Trophoblast cell (in vitro differentiated cells and primary cell): ENCODE measurements at regions not wholly inside any gene's neighbourhood (a gene's known extent, or its start where the extent isn't known, plus 50 kb on each side); places are given as distances from the start of the nearest gene placed in this dataset.

ENCODE experiments used
- DNase-seq, 2 donors: peaks; one replicate each; pipeline ENCODE4 v3.0.0-alpha.2; 2016
- H2AFZ ChIP-seq: 2 replicates; pipeline ENCODE4 v1.6.1; 2013; ENCODE audit warnings: low read length, moderate library complexity, mild to moderate bottlenecking; ENCODE audit not compliant: insufficient read depth, poor library complexity
- H2AK5ac ChIP-seq: 2 replicates; pipeline ENCODE4 v1.6.1; 2013; ENCODE audit warnings: mild to moderate bottlenecking, low read length
- H2BK120ac ChIP-seq: 2 replicates; pipeline ENCODE4 v1.6.1; 2013; ENCODE audit warnings: low read length, mild to moderate bottlenecking, moderate library complexity; ENCODE audit not compliant: insufficient read depth, poor library complexity
- H2BK12ac ChIP-seq: 2 replicates; pipeline ENCODE4 v1.6.1; 2013; ENCODE audit warnings: mild to moderate bottlenecking, low read length, moderate library complexity
- H2BK5ac ChIP-seq: 2 replicates; pipeline ENCODE4 v1.6.1; 2013; ENCODE audit warnings: low read length, low read depth, moderate library complexity, mild to moderate bottlenecking; ENCODE audit not compliant: poor library complexity
- H3K14ac ChIP-seq: 2 replicates; pipeline ENCODE4 v1.6.1; 2013; ENCODE audit warnings: mild to moderate bottlenecking, low read length
- H3K18ac ChIP-seq: 2 replicates; pipeline ENCODE4 v1.6.1; 2013; ENCODE audit warnings: mild to moderate bottlenecking, low read length
- H3K23ac ChIP-seq: 2 replicates; pipeline ENCODE4 v1.6.1; 2013; ENCODE audit warnings: low read length
- H3K27ac ChIP-seq: 2 replicates; pipeline ENCODE4 v1.5.1; 2013; ENCODE audit warnings: low read depth, mild to moderate bottlenecking, inconsistent platforms, low read length, moderate library complexity
- H3K27me3 ChIP-seq: 2 replicates; pipeline ENCODE4 v1.6.1; 2013; ENCODE audit warnings: inconsistent platforms, mild to moderate bottlenecking, low read length, moderate library complexity; ENCODE audit not compliant: insufficient read depth
- H3K36me3 ChIP-seq, 2 experiments: 1 replicate in 1 of 2; 2 replicates in 1 of 2; pipeline ENCODE4 v1.6.1; 2013; ENCODE audit warnings: low read length in 2 of 2, mild to moderate bottlenecking in 2 of 2, moderate library complexity in 1 of 2; ENCODE audit not compliant: insufficient read depth in 2 of 2, control insufficient read depth in 1 of 2
- H3K4ac ChIP-seq: 2 replicates; pipeline ENCODE4 v1.6.1; 2013; ENCODE audit warnings: low read depth, mild to moderate bottlenecking, low read length, moderate library complexity
- H3K4me1 ChIP-seq, 2 experiments: 1 replicate in 1 of 2; 2 replicates in 1 of 2; pipeline ENCODE4 v1.6.1; 2013; ENCODE audit warnings: low read length in 2 of 2, mild to moderate bottlenecking in 2 of 2, moderate library complexity in 1 of 2; ENCODE audit not compliant: insufficient read depth in 2 of 2, control insufficient read depth in 1 of 2
- H3K4me2 ChIP-seq: 2 replicates; pipeline ENCODE4 v1.6.1; 2013; ENCODE audit warnings: inconsistent platforms, mild to moderate bottlenecking, low read length, moderate library complexity
- H3K4me3 ChIP-seq: 2 replicates; pipeline ENCODE4 v1.5.1; 2013; ENCODE audit warnings: mild to moderate bottlenecking, low read depth, low read length, inconsistent platforms
- H3K79me1 ChIP-seq: one replicate; pipeline ENCODE4 v1.6.1; 2013; ENCODE audit warnings: low read length
- H3K79me2 ChIP-seq: 2 replicates; pipeline ENCODE4 v1.6.1; 2013; ENCODE audit warnings: low read length, mild to moderate bottlenecking; ENCODE audit not compliant: control insufficient read depth, insufficient read depth, poor library complexity
- H3K9ac ChIP-seq: 2 replicates; pipeline ENCODE4 v1.6.1; 2013; ENCODE audit warnings: mild to moderate bottlenecking, low read length
- H3K9me3 ChIP-seq: 2 replicates; pipeline ENCODE4 v1.6.1; 2013; ENCODE audit warnings: low read depth, mild to moderate bottlenecking, control low read depth, inconsistent platforms, low read length; ENCODE audit not compliant: insufficient read depth
- H4K12ac ChIP-seq: 2 replicates; pipeline ENCODE4 v1.6.1; 2013; ENCODE audit warnings: low read depth, mild to moderate bottlenecking, low read length, moderate library complexity
- H4K8ac ChIP-seq: 2 replicates; pipeline ENCODE4 v1.6.1; 2013; ENCODE audit warnings: low read depth, mild to moderate bottlenecking, low read length, moderate library complexity
- H4K91ac ChIP-seq: one replicate; pipeline ENCODE4 v1.6.1; 2013; ENCODE audit warnings: low read depth, mild to moderate bottlenecking, low read length, moderate library complexity
- WGBS: extraction: QIAGEN DNeasy Blood & Tissue Kit; methylation state at CpG from one replicate; pipeline ENCODE4 v1.1.7; 2013; ENCODE audit warnings: missing lambda C conversion rate; ENCODE audit not compliant: insufficient read length, insufficient coverage; ENCODE audit errors: extremely low coverage; 5-methylcytosine and 5-hydroxymethylcytosine counted together

DNA sequence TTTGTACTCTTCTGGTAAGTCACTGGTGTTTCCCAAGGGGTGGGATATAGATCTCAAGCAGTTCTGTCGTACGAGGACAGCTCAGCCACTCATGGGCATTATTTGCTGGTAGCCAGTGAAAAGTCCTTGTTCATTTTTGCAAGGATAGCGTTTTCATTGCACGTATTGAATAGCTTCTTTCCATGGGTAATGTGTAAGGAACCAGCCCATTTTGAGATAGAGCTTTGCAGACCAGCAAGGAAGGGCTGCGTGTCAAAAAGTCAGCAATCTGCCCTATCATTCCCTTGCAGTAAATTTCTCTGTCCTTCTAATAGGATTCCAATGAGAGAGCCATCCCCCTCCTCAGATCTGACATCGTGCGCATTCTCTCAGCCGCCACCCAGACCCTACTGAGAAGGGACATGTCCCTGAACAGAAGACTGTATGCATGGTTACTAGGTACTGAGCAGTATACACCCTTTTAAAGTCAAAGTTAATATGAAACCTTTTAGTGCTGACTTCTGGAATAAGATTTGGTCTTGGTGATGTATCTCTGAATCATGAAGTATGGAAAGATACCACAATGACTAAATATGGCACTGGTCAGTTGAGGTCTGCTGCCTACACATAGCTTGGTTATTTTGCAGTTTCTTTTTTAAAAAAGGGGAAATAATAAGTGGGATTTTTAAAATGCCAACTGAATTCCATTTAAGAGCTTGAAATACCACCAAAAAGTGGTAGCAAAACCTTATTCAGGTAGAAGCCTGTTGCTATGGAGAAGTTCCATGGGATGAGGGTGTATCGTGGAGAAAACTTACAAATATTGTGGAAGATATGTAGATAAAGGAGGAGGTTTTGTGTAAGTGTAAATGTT is 55.3 kb downstream of the DOP1B start:
- H4K12ac ChIP-seq: no peak overlapping the region
- peak overlapping the region; percentile 60 for H4K91ac ChIP-seq
- H2AK5ac ChIP-seq: no peak overlapping the region
- no peak overlapping the region for H3K27ac ChIP-seq
- H4K8ac ChIP-seq: peak overlapping the region; percentile 7
- no peak overlapping the region for H3K9ac ChIP-seq
- peaks cover 2% of the 10 kb centered on the region for H3K79me2 ChIP-seq
- peaks cover 28% of the 10 kb centered on the region for H3K79me1 ChIP-seq
- DNase-seq: peak; percentile 78 to 96
- H2BK12ac ChIP-seq: peak overlapping the region; percentile 18
- H3K9me3 ChIP-seq: no peaks in the 10 kb centered on the region
- H3K23ac ChIP-seq: no peak overlapping the region
- peaks cover 21 to 24% of the 10 kb centered on the region in 2 experiments for H3K36me3 ChIP-seq
- no peak overlapping the region for H2BK120ac ChIP-seq
- H2BK5ac ChIP-seq: no peak overlapping the region
- no peaks in the 10 kb centered on the region for H3K27me3 ChIP-seq
- peak overlapping the region; percentile 46 for H3K18ac ChIP-seq
- WGBS: 100% methylated on average over 1 of the region's 9 CpGs
- no peak overlapping the region for H2AFZ ChIP-seq
- peaks cover 27 to 33% of the 10 kb centered on the region in 2 experiments for H3K4me1 ChIP-seq
- H3K4ac ChIP-seq: no peak overlapping the region
- no peak overlapping the region for H3K4me2 ChIP-seq
- no peak overlapping the region for H3K14ac ChIP-seq
- no peak overlapping the region for H3K4me3 ChIP-seq

DNA sequence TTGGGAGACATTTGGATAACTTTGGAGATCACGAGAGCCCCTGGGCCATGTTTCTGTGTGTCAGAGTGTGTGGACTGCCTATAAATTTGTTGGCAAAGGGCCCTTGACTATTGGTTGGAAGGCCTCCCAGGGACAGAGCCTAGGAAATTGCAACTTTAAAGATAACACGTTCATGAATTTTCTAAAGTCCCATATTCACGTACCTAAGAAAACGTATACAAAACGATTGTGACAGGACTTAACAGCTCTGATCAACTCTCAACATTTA is 55.8 kb downstream of the DOP1B start:
- Histone ChIP-seq H3K18ac (no peak overlapping the region), H3K23ac (no peak overlapping the region), H2BK120ac (no peak overlapping the region), H3K36me3 (peaks cover 23 to 26% of the 10 kb centered on the region in 2 experiments), H3K4me1 (peaks cover 27 to 34% of the 10 kb centered on the region in 2 experiments), H3K9me3 (no peaks in the 10 kb centered on the region), H2AK5ac (no peak overlapping the region), H3K4me2 (no peak overlapping the region), H4K8ac (no peak overlapping the region), H3K4me3 (no peak overlapping the region), H2BK12ac (no peak overlapping the region), H4K12ac (no peak overlapping the region), H3K27ac (no peak overlapping the region), H3K4ac (no peak overlapping the region), H3K9ac (no peak overlapping the region), H4K91ac (no peak overlapping the region), H3K79me1 (peaks cover 28% of the 10 kb centered on the region), H3K14ac (no peak overlapping the region), H2AFZ (no peak overlapping the region), H3K27me3 (no peaks in the 10 kb centered on the region), H2BK5ac (no peak overlapping the region), H3K79me2 (peaks cover 2% of the 10 kb centered on the region)
- WGBS: no CpG with 5 or more reads among the region's 5 CpGs
- no peak for DNase-seq

DNA sequence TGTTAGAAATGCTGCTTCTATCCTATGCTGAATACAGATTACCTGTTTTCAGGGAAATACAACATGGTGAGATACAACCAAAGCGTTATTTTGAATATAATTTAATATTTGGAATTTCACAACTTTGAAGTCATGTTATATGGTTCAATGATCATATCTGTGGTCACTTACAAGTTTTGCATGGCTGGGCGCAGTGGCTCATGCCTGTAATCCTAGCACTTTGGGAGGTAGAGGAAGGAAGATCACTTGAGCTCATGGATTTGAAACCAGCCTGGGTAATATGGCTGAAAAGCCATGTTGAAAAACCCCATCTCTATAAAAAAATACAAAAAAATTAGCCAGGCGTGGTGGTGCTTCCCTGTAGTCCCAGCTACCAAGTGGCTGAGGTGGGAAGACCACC is 57.9 kb downstream of the DOP1B start:
- no peak for DNase-seq
- no peak overlapping the region for H4K91ac ChIP-seq
- peaks cover 17 to 19% of the 10 kb centered on the region in 2 experiments for H3K4me1 ChIP-seq
- H3K4me3 ChIP-seq: no peak overlapping the region
- H3K36me3 ChIP-seq: peaks cover 19 to 30% of the 10 kb centered on the region in 2 experiments
- H3K9ac ChIP-seq: no peak overlapping the region
- H2BK5ac ChIP-seq: no peak overlapping the region
- H3K79me1 ChIP-seq: peaks cover 17% of the 10 kb centered on the region
- H2AK5ac ChIP-seq: no peak overlapping the region
- no peak overlapping the region for H4K8ac ChIP-seq
- WGBS: no CpG with 5 or more reads among the region's 3 CpGs
- H4K12ac ChIP-seq: no peak overlapping the region
- no peak overlapping the region for H2AFZ ChIP-seq
- H3K4ac ChIP-seq: no peak overlapping the region
- H3K18ac ChIP-seq: no peak overlapping the region
- no peaks in the 10 kb centered on the region for H3K27me3 ChIP-seq
- H3K9me3 ChIP-seq: no peaks in the 10 kb centered on the region
- no peak overlapping the region for H3K27ac ChIP-seq
- peaks cover 2% of the 10 kb centered on the region for H3K79me2 ChIP-seq
- H3K23ac ChIP-seq: no peak overlapping the region
- H2BK12ac ChIP-seq: no peak overlapping the region
- H2BK120ac ChIP-seq: no peak overlapping the region
- H3K14ac ChIP-seq: no peak overlapping the region
- no peak overlapping the region for H3K4me2 ChIP-seq

DNA sequence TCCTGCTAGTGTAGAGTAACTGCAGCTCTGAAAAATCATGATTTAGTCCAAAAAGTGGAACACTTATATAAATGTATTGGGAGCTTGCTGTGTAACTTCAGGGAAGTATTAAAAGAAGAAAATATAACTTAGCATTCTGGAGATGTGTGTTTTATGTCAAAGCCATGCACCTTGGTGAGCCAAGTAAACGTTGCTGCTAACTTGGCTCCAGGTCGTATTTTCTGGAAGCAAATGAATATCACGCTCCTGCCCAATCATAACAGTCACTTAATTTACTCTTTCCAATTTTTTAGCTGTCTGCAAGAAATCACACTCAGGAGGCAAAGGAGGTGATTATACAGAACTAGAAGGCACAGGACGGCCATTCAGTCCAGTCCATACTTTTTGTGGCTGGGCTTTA is 61.1 kb downstream of the DOP1B start:
- Histone ChIP-seq H3K18ac (no peak overlapping the region), H3K27me3 (no peaks in the 10 kb centered on the region), H3K14ac (no peak overlapping the region), H3K4me2 (no peak overlapping the region), H2BK5ac (no peak overlapping the region), H3K4me3 (no peak overlapping the region), H3K4me1 (peaks cover 2% of the 10 kb centered on the region in 2 experiments), H2BK12ac (no peak overlapping the region), H4K91ac (no peak overlapping the region), H3K79me1 (peaks cover 4% of the 10 kb centered on the region), H3K9ac (no peak overlapping the region), H3K79me2 (no peaks in the 10 kb centered on the region), H3K9me3 (no peaks in the 10 kb centered on the region), H3K4ac (no peak overlapping the region), H2AFZ (no peak overlapping the region), H3K27ac (no peak overlapping the region), H3K36me3 (peaks cover 32 to 33% of the 10 kb centered on the region in 2 experiments), H2BK120ac (no peak overlapping the region), H4K8ac (no peak overlapping the region), H4K12ac (no peak overlapping the region), H2AK5ac (no peak overlapping the region), H3K23ac (no peak overlapping the region)
- no CpG with 5 or more reads among the region's 4 CpGs for WGBS
- no peak for DNase-seq
